HepG2 (cell line): ENCODE measurements at regions not wholly inside any gene's neighbourhood (a gene's known extent, or its start where the extent isn't known, plus 50 kb on each side); places are given as distances from the start of the nearest gene placed in this dataset.
A peak's percentile ranks its signal among the peaks of the same experiment; 100 is the strongest.

ENCODE experiments used
- EP300 ChIP-seq, 3 experiments: sonication (generic) in 1 of 3; formaldehyde crosslinking in 1 of 3; IDR thresholded peaks; 2 replicates each; pipeline versions ENCODE4 v1.5.1 to v1.6.1; 2011 to 2020; ENCODE audit warnings: low read depth in 2 of 3, low read length in 2 of 3, borderline replicate concordance in 1 of 3, improper control_type of control experiment in 1 of 3, mild to moderate bottlenecking in 1 of 3, missing genetic modification reagents in 1 of 3, moderate library complexity in 1 of 3
- HNRNPUL1 ChIP-seq: fragments of 200-400 bp; formaldehyde crosslinking; IDR thresholded peaks from 2 replicates; pipeline ENCODE4 v1.6.1; 2017; ENCODE audit warnings: low read depth, mild to moderate bottlenecking, low read length, moderate library complexity
- KLF9 ChIP-seq: IDR thresholded peaks from 2 replicates; pipeline ENCODE4 v1.6.1; 2016; ENCODE audit warnings: low read depth
- MATR3 ChIP-seq: sonication (generic); formaldehyde crosslinking; IDR thresholded peaks from 2 replicates; pipeline ENCODE4 v1.4.0; 2020; ENCODE audit warnings: missing genetic modification reagents
- NFE2L2 ChIP-seq: fragments of 150-350 bp; IDR thresholded peaks from 2 replicates; pipeline ENCODE4 v1.6.1; 2014; ENCODE audit warnings: low read length
- PAF1 ChIP-seq: IDR thresholded peaks from 2 replicates; pipeline ENCODE4 v1.6.1; 2016; ENCODE audit warnings: missing genetic modification reagents, missing compliant biosample characterization
- STAG1 ChIP-seq: sonication (generic); formaldehyde crosslinking; IDR thresholded peaks from 2 replicates; pipeline ENCODE4 v1.4.0; 2020; ENCODE audit warnings: missing genetic modification reagents
- TBL1XR1 ChIP-seq: fragments of 150-350 bp; IDR thresholded peaks from 2 replicates; pipeline ENCODE4 v1.6.1; 2014; ENCODE audit warnings: borderline replicate concordance, low read length; ENCODE audit not compliant: partially characterized antibody
- ZNF24 ChIP-seq: fragments of 450-650 bp; IDR thresholded peaks from 2 replicates; pipeline ENCODE4 v1.6.1; 2017; ENCODE audit warnings: antibody characterized with exemption, mild to moderate bottlenecking
- ZNF772 ChIP-seq: sonication (generic); formaldehyde crosslinking; IDR thresholded peaks from 2 replicates; pipeline ENCODE4 v1.5.0; 2020; ENCODE audit warnings: mild to moderate bottlenecking, missing genetic modification reagents
- TF ChIP-seq, protein P1 (sequence below): IDR thresholded peaks from 2 replicates; pipeline ENCODE4 v1.6.1; 2016; ENCODE audit warnings: low read depth
- TF ChIP-seq, protein P2 (sequence below): sonication (generic); formaldehyde crosslinking; IDR thresholded peaks from 2 replicates; pipeline ENCODE4 v1.4.0; 2020; ENCODE audit warnings: missing genetic modification reagents
- TF ChIP-seq, protein P3 (sequence below): sonication (generic); formaldehyde crosslinking; conservative IDR thresholded peaks from 2 replicates; pipeline ENCODE4 v1.8.0; 2022; ENCODE audit warnings: missing genetic modification reagents
- TF ChIP-seq, protein P4 (sequence below): sonication (generic); formaldehyde crosslinking; IDR thresholded peaks from 2 replicates; pipeline ENCODE4 v1.4.0; 2020; ENCODE audit warnings: missing genetic modification reagents
- TF ChIP-seq, protein P5 (sequence below): sonication (generic); formaldehyde crosslinking; IDR thresholded peaks from 2 replicates; pipeline ENCODE4 v1.4.0; 2020; ENCODE audit warnings: missing genetic modification reagents, borderline replicate concordance
- TF ChIP-seq, protein P6 (sequence below): sonication (generic); formaldehyde crosslinking; IDR thresholded peaks from 2 replicates; pipeline ENCODE4 v1.4.0; 2020; ENCODE audit warnings: missing genetic modification reagents; ENCODE audit errors: not compliant biosample characterization
- TF ChIP-seq, protein P7 (sequence below): sonication (generic); formaldehyde crosslinking; IDR thresholded peaks from 2 replicates; pipeline ENCODE4 v1.5.1; 2020; ENCODE audit warnings: missing genetic modification reagents, mild to moderate bottlenecking, borderline replicate concordance

DNA sequence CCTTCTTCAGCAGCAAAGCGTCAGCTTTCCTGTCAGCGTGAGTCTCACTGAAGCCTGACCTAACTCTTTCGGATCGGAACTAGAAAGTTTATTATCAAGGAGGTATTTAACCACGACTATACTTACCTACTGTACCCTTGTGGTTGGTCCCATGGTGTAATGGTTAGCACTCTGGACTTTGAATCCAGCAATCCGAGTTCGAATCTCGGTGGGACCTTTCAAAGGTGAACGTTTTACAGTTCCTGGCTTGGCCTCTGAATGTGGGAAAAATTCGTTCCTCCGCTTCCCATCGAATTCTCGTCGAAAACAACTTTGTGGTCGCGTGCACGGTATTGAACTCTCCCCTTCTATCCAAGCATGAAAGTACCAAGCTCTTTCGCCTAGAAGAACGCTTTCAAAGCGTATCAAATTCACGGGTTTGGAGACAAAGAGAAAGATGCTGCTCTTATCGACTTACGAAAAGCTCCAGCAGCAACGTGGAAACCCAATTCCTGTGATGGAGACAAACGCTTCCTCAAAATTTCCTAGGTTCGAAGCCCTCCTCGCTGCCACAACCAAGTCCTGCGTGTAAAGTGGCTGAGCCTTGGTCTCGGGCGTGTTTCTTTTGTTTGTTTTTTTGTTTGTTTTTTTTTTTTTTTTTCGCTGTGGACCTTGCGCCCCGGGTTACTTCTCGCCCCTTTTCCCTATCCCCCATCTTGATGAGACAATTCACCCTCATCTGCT lies 63.7 kb downstream of the GPX5 start (continued):
- TF ChIP-seq KLF9 (peak; percentile 80; the same call in 1 of the 2 replicates), PAF1 (CRISPR knock-in tag) (no peak), ZNF24 (peak; percentile 97), HNRNPUL1 (no peak), ZNF772 (peak; percentile 91; the same call in 1 of the 2 replicates), EP300 (IDR thresholded peaks at IDR 0.05; ENCODE audit: low read depth in 2 of 2, low read length in 2 of 2) (peak in 1 of 2 experiments; percentile 43; a peak in 1 of 4 replicates), EP300 (CRISPR knock-in tag; IDR thresholded peaks at IDR 0.05; ENCODE audit: borderline replicate concordance) (no peak), TBL1XR1 (peak; percentile 38), STAG1 (CRISPR knock-in tag) (peak; percentile 16; the same call in 1 of the 2 replicates), MATR3 (CRISPR knock-in tag) (no peak), NFE2L2 (no peak)
- TF ChIP-seq, protein P1, sequence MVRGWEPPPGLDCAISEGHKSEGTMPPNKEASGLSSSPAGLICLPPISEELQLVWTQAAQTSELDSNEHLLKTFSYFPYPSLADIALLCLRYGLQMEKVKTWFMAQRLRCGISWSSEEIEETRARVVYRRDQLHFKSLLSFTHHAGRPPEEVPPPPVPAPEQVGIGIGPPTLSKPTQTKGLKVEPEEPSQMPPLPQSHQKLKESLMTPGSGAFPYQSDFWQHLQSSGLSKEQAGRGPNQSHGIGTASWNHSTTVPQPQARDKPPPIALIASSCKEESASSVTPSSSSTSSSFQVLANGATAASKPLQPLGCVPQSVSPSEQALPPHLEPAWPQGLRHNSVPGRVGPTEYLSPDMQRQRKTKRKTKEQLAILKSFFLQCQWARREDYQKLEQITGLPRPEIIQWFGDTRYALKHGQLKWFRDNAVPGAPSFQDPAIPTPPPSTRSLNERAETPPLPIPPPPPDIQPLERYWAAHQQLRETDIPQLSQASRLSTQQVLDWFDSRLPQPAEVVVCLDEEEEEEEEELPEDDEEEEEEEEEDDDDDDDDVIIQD (CRISPR knock-in tag), result peak; percentile 97
- TF ChIP-seq, protein P2, sequence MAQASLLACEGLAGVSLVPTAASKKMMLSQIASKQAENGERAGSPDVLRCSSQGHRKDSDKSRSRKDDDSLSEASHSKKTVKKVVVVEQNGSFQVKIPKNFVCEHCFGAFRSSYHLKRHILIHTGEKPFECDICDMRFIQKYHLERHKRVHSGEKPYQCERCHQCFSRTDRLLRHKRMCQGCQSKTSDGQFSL (CRISPR knock-in tag), result no peak
- TF ChIP-seq, protein P3, sequence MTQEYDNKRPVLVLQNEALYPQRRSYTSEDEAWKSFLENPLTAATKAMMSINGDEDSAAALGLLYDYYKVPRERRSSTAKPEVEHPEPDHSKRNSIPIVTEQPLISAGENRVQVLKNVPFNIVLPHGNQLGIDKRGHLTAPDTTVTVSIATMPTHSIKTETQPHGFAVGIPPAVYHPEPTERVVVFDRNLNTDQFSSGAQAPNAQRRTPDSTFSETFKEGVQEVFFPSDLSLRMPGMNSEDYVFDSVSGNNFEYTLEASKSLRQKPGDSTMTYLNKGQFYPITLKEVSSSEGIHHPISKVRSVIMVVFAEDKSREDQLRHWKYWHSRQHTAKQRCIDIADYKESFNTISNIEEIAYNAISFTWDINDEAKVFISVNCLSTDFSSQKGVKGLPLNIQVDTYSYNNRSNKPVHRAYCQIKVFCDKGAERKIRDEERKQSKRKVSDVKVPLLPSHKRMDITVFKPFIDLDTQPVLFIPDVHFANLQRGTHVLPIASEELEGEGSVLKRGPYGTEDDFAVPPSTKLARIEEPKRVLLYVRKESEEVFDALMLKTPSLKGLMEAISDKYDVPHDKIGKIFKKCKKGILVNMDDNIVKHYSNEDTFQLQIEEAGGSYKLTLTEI (CRISPR knock-in tag), result no peak
- TF ChIP-seq, protein P4, sequence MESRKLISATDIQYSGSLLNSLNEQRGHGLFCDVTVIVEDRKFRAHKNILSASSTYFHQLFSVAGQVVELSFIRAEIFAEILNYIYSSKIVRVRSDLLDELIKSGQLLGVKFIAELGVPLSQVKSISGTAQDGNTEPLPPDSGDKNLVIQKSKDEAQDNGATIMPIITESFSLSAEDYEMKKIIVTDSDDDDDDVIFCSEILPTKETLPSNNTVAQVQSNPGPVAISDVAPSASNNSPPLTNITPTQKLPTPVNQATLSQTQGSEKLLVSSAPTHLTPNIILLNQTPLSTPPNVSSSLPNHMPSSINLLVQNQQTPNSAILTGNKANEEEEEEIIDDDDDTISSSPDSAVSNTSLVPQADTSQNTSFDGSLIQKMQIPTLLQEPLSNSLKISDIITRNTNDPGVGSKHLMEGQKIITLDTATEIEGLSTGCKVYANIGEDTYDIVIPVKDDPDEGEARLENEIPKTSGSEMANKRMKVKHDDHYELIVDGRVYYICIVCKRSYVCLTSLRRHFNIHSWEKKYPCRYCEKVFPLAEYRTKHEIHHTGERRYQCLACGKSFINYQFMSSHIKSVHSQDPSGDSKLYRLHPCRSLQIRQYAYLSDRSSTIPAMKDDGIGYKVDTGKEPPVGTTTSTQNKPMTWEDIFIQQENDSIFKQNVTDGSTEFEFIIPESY, result no peak; the same call in 1 of the 2 replicates
- TF ChIP-seq, protein P5, sequence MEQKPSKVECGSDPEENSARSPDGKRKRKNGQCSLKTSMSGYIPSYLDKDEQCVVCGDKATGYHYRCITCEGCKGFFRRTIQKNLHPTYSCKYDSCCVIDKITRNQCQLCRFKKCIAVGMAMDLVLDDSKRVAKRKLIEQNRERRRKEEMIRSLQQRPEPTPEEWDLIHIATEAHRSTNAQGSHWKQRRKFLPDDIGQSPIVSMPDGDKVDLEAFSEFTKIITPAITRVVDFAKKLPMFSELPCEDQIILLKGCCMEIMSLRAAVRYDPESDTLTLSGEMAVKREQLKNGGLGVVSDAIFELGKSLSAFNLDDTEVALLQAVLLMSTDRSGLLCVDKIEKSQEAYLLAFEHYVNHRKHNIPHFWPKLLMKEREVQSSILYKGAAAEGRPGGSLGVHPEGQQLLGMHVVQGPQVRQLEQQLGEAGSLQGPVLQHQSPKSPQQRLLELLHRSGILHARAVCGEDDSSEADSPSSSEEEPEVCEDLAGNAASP (CRISPR knock-in tag), result peak; percentile 53; the same call in 1 of the 2 replicates
- TF ChIP-seq, protein P6, sequence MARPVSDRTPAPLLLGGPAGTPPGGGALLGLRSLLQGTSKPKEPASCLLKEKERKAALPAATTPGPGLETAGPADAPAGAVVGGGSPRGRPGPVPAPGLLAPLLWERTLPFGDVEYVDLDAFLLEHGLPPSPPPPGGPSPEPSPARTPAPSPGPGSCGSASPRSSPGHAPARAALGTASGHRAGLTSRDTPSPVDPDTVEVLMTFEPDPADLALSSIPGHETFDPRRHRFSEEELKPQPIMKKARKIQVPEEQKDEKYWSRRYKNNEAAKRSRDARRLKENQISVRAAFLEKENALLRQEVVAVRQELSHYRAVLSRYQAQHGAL (CRISPR knock-in tag), result no peak
- TF ChIP-seq, protein P7, sequence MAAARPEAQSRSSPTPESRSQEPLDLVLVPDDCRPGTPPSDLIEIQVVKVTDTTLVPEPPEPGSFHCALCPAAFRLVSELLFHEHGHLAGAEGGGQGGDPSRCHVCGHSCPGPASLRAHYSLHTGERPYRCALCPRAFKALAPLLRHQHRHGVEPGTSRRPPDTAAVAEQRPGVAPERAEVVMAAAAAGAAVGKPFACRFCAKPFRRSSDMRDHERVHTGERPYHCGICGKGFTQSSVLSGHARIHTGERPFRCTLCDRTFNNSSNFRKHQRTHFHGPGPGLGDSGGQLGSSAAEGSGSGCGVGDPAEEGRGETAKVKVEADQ (CRISPR knock-in tag), result peak; percentile 83
